Myocyte (in vitro differentiated cells): ENCODE measurements at regions not wholly inside any gene's neighbourhood (a gene's known extent, or its start where the extent isn't known, plus 50 kb on each side); places are given as distances from the start of the nearest gene placed in this dataset.
"Not testable (repeated sequence)": the region's sequence is repeated elsewhere in the genome, so short reads cannot be mapped to it uniquely, and the experiment has no call there.

Source experiments
- DNase-seq: peaks from one replicate; pipeline ENCODE4 v3.0.0-alpha.2; 2012; ENCODE audit warnings: low read depth

GRCh38 chr6:144675231-144675861 is 390.2 kb downstream of the UTRN start:
- peak; percentile 99 for DNase-seq

- not testable (repeated sequence) for DNase-seq
These were observed 391.2 kb downstream of the UTRN start for GRCh38 chr6:144676310-144676709.

- DNase-seq: not testable (repeated sequence)
These were observed 392.1 kb downstream of the UTRN start for GRCh38 chr6:144677263-144677662.

- peak; percentile 22 for DNase-seq
These were observed 393.7 kb downstream of the UTRN start for GRCh38 chr6:144678844-144679243.

- DNase-seq: no peak
These were observed 396.2 kb downstream of the UTRN start for GRCh38 chr6:144681334-144681733.

GRCh38 chr6:144683216-144684070 is 398.3 kb downstream of the UTRN start:
- DNase-seq: no peak

- DNase-seq: no peak
These were observed 403.6 kb downstream of the UTRN start for GRCh38 chr6:144688713-144689112.

- DNase-seq: peak; percentile 19
These were observed 404.4 kb downstream of the UTRN start for GRCh38 chr6:144689503-144690040.

GRCh38 chr6:144690133-144690532 is 405.0 kb downstream of the UTRN start:
- no peak for DNase-seq

GRCh38 chr6:144690666-144691065 is 405.5 kb downstream of the UTRN start:
- no peak for DNase-seq

- DNase-seq: not testable (repeated sequence)
These were observed 406.9 kb downstream of the UTRN start for GRCh38 chr6:144692050-144692449.

GRCh38 chr6:144695858-144696533 is 410.9 kb downstream of the UTRN start:
- no peak for DNase-seq

GRCh38 chr6:144696610-144697368 is 411.7 kb downstream of the UTRN start:
- DNase-seq: no peak

- no peak for DNase-seq
These were observed 412.2 kb downstream of the UTRN start for GRCh38 chr6:144697369-144697760.

GRCh38 chr6:144697801-144698200 is 412.7 kb downstream of the UTRN start:
- DNase-seq: no peak

- no peak for DNase-seq
These were observed 417.6 kb downstream of the UTRN start for GRCh38 chr6:144702781-144703180.

GRCh38 chr6:144710207-144710606 is 425.1 kb downstream of the UTRN start:
- peak; percentile 14 for DNase-seq

GRCh38 chr6:144711661-144712060 is 426.5 kb downstream of the UTRN start:
- no peak for DNase-seq

GRCh38 chr6:144712541-144712940 is 427.4 kb downstream of the UTRN start:
- no peak for DNase-seq

- no peak for DNase-seq
These were observed 429.0 kb downstream of the UTRN start for GRCh38 chr6:144714021-144714712.
